CD4-positive, alpha-beta T cell treated with Interleukin-10 for 1 hour (primary cell): ENCODE measurements at regions not wholly inside any gene's neighbourhood (a gene's known extent, or its start where the extent isn't known, plus 50 kb on each side); places are given as distances from the start of the nearest gene placed in this dataset.

Source experiments
- DNase-seq: peaks from one replicate; pipeline ENCODE4 v3.0.0-alpha.2; 2020

GRCh38 chr10:128837478-128837877 is 629.6 kb upstream of the MGMT start:
- DNase-seq: no peak

GRCh38 chr10:128839134-128839533 is 627.9 kb upstream of the MGMT start:
- no peak for DNase-seq

- DNase-seq: no peak
These were observed 627.3 kb upstream of the MGMT start for GRCh38 chr10:128839701-128840100.

DNA sequence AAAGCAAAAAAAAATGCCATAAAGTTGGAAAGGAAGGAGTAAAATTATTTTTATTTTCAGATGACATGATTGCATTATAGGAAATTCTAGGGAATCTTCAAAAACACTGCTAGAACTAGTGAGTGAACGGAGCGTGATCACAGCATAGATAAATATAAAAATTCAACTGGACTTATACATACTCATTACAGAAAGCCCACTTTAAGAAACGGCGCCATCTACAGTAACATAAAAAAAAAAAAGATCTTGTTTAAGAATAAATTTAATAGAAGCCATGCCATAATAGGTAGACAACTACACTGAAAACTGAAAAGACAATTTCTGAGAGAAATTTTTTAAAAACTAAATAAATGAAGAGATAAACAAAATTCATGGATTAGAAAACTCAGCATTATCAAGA is 623.1 kb upstream of the MGMT start:
- no peak for DNase-seq

DNA sequence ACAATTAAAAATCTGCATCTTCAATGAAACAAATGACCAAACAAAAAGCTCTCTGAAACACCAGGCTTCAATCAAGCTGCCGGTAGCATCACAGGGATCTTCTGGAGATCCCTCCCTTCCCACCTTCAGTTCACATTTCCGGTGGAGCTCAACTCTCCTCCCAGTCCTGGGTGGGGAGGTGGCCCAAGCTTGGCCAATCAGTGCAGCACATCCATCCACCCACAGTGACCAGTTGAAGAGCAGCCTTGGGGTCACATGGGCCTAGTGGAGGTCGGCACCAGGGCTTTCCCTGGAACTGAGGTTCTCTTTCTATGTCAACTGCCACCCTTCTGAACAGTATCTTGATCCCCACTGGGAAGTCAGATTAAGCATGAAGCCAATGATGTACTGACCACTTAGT is 620.1 kb upstream of the MGMT start:
- no peak for DNase-seq

- no peak for DNase-seq
These were observed 618.2 kb upstream of the MGMT start for GRCh38 chr10:128848810-128849209.

DNA sequence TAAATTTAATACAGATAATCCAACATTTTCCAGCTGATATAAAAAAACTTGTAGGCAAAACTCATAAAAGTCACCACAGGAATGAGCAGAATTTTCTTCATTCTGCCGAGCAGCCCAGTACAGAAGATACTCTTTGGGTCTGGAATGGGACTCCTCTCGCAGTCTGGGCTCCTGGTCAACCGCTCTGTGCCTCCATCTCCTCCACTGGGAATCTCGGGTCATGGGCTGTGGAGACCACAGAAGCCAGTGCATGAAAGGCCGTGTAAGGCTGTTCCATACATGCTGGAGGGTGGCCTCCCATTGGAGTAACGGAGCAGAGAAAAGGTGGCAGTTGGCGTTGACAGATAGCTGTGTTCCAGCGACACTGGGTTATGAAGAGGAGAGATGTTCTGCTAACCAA is 616.4 kb upstream of the MGMT start:
- DNase-seq: no peak

GRCh38 chr10:128851281-128851680 is 615.8 kb upstream of the MGMT start:
- DNase-seq: no peak

DNA sequence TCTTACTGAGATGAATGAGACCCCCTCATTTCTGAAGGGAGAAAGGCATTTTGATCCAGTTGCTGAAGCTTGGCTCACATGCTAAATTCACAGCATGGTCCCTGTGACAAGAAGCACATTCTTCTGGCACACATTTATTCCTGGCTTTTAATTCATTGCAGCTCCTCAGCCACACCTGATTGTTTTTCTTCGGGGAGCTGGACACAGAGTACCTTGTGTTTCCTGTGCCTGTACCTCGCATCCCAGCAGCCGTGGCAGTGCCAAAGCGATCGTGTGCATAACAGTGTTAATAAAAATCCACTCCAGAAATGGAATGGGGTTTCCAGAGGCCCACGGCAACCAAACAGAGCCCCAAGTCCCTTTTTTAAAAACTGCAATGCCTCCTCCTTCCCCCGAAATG is 615.3 kb upstream of the MGMT start:
- DNase-seq: no peak

DNA sequence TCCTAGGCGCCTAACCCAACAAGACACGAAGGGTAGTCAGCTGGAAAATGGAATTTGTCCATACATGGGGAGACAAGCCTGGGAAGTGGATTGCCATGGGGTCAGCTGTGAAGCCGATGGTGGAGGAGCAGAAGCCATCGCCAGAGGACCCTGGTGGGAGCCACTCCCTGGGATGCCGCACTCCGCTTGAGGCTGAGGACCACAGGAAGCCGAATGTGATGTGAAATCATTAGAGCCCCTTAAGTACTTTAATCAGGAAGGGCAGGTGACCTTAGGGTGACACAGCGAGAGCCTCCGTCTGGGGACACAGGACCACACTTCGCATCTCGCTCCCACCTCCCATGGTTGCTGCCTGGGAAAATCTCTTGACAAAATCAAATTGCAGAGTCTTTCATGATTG is 614.6 kb upstream of the MGMT start:
- no peak for DNase-seq

- DNase-seq: no peak
These were observed 614.1 kb upstream of the MGMT start for GRCh38 chr10:128852902-128853301.

- DNase-seq: no peak
These were observed 613.5 kb upstream of the MGMT start for GRCh38 chr10:128853537-128853936.

DNA sequence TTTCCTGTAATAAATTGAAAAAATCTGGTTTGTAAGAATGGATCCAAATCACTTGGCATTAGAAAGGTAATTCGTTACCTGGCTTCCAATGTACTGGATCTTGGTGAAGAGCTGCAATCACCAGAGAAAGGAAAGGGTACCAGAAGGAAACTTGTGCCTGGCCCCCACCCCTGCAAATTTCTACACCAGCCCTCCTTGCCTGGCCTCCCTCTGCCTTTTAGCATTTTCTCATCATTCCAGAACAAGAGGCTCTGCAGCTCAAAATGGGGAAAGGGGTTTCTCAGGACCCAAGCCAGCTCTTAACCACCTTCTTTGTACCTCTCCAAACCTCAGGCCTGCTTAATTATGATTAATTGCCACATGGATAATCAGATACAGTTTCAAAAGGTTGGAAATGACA is 612.8 kb upstream of the MGMT start:
- DNase-seq: no peak

DNA sequence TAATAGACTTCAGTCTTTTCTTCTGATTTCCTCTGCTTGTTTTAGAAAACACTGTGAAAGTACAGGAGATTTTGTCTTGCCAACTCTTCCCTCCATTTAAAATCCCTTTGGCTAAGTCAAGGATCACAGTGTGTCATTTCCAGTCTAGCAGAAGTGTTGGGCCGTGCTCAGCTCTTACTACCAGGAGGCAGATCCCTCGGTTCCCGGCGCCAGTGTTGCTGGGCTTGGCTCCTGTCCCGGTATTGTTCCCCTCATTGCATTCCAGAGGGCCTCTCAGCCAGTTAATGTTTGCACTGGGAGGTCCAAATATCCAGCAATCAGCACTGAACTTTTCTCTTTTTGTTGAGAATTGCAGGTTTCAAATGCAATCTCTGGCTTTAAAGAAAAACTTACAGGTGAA is 612.1 kb upstream of the MGMT start:
- no peak for DNase-seq

DNA sequence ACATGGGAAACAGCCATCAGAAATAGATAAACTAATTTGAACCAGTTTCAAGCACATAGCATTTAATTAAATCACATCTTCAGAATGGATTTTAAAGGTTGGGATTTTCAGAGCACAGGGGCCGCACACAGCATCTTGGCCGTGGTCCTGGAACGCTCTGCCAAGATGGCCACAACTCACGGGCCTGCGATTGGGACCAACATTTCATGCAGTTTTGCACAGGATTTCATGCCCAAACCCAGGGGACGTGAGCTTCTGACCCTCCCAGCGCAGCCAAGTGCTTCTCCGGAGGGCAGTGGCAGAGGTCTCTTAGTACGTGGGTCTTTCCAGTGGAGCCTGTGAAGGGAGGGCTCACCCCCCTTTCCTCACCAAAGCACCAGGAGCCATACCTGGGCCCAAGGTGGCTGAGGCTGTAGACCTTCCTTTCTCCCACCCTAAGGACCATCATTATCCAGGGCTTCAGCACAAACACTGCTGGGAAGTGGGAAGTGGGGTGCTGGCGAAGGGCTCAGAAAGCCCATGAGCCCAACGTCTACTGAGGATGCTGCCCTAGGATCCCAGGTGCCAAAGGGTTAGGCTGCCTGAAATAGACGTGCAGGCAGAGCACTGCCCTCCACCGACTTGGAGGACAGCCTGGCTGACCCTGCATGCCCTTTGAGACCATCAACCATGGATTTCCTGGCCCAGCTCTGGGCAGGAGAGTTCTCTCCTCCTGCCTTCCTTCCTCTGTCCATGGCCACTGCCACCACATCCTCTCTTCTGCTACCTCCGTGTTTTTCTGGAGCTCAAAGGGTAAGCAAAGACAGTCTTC is 611.2 kb upstream of the MGMT start:
- DNase-seq: no peak

DNA sequence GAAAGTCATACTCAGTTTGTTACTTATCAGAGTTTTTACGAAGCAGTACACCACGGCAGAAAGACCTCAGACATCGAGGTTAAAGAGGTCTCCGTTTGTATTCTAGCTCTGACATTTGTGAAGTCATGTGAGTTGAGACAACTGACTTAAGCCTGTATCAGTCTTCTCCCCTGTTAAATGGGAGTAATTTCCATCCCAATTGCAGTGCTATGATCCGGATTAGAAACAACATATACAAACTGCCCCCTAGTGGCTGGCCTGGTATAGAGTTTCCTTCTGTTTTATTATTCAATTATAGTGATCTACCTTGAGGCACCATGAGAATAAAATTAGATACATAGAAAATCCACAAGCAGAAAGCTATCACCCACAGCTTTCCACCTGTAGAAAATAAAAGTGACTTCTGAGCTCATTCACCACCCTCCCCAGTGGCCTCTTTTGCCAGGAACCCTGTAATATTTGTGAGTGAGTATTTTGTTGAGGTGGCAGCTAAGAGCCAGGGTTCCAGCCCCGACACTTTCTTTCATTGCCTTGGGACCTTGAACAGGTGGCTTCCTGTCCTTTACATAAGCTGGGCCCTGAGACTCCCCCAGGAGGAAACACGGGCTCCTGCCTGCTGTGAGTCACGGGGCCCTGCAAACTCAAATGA is 607.2 kb upstream of the MGMT start:
- peak; percentile 6 for DNase-seq

DNA sequence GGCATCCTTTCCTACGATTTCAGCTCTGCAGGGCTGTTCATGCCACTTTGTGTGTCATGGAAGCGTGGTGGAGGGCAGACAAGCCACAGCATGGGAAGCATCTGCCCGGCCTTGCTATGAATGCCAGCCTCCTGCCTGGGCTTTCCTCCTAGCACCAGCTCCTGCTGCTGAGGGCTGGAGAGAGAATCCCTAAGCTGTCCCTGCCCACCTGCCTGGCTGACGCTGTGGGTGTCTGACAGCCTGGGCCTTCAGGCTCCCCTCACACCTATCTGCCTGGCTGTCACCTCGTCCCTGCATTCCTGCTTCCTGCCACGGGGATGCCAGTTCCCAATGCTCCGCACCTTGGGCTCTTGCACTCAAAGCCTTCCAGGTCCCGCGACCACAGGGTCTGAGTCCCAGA is 606.5 kb upstream of the MGMT start:
- no peak for DNase-seq

- no peak for DNase-seq
These were observed 605.8 kb upstream of the MGMT start for GRCh38 chr10:128861018-128861901.

DNA sequence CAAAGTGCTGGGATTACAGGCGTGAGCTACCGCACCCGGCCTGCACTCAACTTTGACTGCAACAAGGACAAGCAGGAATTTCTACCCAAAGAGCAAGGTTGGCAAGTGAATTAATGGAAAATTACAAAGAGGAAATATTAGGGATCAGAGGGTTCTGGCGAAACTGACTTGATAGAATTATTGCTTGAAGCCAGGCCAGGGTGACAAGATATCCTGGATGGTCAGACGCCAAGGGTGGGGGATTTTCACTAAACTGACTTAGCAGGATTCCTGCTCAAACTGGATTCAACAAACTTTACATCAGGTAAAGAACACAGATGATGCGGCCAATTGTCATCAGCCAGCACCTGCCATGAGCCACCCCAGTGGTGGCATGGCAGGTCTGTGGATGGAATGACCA is 603.6 kb upstream of the MGMT start:
- no peak for DNase-seq

DNA sequence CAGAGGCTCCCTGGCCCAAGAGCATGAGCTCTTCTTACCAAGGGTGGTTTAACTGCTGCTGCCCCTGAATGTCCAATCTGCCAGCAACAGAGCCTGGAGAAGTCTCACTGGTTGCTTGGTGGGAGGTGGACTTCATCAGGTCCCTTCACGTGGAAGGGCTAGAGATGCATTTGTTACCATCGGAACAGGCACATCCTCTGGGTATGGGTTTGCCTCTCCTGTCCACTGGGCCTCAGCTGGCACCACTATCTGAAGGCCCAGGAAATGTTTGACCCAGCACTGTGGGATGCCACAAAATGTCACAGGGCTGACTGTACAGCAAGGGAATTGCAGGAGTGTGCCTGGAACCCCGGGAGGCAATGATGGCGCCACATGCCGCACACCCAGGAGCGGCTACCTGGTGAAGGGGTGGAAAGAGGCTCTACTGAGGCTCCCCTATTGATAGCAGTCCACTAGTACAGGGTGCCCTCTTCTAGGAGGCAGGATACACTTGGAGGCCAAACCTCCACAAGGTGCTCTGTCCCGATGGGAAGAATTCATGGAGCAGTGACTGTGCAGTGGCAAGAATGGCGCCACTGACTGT is 603.1 kb upstream of the MGMT start:
- no peak for DNase-seq

GRCh38 chr10:128864554-128865295 is 602.3 kb upstream of the MGMT start:
- DNase-seq: no peak

- no peak for DNase-seq
These were observed 601.4 kb upstream of the MGMT start for GRCh38 chr10:128865436-128866195.
